Activated CD4-positive, alpha-beta T cell treated with anti-CD3 and anti-CD28 coated beads, Interleukin-2, amount 50 U/mL, for 1 hour (primary cell): ENCODE measurements at regions not wholly inside any gene's neighbourhood (a gene's known extent, or its start where the extent isn't known, plus 50 kb on each side); places are given as distances from the start of the nearest gene placed in this dataset.

Source experiments
- DNase-seq: peaks from one replicate; pipeline ENCODE4 v3.0.0-alpha.2; 2020

- no peak for DNase-seq
Observed at GRCh38 chr5:54671681-54672080, 154.1 kb downstream of the SNX18 start.

GRCh38 chr5:54671111-54671531 lies 153.6 kb downstream of the SNX18 start:
- no peak for DNase-seq

GRCh38 chr5:54670281-54670680 lies 152.7 kb downstream of the SNX18 start:
- no peak for DNase-seq

DNA sequence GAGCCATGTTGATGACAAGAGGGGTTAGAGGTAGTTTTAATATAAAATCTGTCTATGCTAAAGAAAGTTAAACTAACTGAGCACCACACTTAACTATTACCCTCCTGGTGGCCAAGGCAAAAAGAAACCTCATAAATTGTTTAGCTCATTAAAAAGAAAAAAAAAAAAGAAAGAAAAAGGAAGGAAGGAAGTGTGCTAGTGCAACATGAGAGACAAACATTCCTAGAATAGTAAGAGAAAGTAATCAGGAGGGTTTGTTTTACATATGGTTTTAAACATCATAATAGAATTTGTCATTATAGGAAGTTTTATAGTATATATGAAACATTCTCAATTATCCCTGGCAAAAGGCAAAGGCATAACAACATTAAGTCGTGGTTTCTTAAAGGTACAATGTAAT lies 152.3 kb downstream of the SNX18 start:
- no peak for DNase-seq

DNA sequence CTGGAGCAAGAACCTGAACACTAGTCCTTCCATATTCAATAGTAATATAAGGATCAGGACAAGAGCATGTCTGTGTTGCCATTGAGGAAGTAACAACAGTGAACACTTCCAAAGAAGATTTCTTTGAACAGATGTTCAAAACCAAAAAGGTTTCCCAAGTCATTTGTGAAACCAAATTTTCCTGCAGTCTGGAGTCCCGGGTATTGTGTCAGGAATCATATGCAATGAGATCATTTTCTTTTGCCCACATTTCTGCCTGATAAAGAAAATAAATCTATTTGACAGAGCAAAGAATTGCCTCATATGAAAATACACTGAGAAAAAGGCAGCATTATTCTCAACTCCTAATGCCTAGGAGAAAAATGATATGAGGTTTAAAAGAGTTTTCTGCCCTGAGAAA lies 151.7 kb downstream of the SNX18 start:
- no peak for DNase-seq

GRCh38 chr5:54668096-54668495 lies 150.5 kb downstream of the SNX18 start:
- no peak for DNase-seq

GRCh38 chr5:54667136-54667535 lies 149.6 kb downstream of the SNX18 start:
- DNase-seq = no peak

GRCh38 chr5:54663866-54664265 lies 146.3 kb downstream of the SNX18 start:
- DNase-seq = no peak

GRCh38 chr5:54661111-54661510 lies 143.6 kb downstream of the SNX18 start:
- no peak for DNase-seq

DNA sequence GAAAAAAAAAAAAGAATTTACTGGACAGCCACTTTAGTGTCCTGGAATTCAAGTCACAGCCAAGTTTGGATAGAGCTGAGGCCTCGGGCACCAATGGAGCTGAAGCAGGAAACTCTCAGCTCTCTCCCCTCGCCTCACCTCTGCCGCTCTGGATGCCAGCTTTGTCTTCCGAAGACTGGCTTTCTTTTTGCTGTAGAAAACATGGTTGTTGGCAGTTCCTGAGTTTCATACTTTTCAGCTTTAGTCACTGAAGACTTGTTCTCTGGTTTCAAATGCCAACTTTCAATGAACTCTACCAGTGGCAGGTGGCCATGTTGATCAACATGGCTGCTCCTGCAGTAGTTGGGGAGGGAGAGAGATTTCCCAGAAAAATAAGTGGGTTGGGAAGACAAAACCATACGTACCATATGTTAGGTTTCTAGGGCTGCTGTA lies 142.2 kb downstream of the SNX18 start:
- DNase-seq = no peak

GRCh38 chr5:54658010-54658409 lies 140.5 kb downstream of the SNX18 start:
- DNase-seq = no peak

DNA sequence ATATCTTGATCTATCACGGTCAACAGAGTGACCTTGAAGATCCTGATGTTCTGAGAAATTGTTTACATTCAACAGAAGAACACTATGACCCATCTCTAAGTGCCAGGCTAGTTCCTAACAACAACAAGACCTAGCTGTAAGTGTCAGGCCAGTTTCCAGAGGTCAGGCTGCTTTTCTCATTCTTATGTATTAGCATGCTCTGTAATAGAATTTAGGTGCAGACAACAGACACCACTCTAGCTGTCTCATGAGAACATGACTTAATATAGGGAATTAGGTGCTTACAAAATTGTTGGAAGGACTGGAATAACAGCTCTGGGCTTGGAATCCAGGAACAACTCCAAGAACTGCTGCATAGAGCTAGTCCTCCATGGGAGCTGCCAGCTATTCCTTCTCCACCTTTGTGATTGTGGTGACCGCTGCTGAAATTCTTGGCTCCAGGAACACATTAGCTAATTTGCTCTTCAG lies 138.7 kb downstream of the SNX18 start:
- DNase-seq = no peak

- no peak for DNase-seq
Observed at GRCh38 chr5:54655761-54656160, 138.2 kb downstream of the SNX18 start.

DNA sequence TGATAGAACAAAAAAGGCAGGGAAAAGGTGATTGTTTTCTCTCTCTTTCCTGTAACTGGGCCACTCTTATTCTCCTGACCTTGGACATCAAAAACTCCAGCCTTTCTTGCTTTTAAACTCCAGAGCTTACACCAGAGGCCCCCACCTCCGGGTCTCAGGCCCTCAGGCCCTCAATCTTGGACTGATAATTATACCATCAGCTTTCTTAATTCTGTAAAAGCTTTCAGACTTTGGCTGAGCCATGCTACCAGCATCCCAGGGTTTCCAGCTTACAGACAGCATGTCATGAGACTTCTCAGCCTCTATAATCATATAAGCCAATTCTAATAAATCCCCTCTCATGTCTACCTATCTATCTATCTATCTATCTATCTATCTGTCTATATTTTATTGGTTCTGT lies 137.7 kb downstream of the SNX18 start:
- no peak for DNase-seq

DNA sequence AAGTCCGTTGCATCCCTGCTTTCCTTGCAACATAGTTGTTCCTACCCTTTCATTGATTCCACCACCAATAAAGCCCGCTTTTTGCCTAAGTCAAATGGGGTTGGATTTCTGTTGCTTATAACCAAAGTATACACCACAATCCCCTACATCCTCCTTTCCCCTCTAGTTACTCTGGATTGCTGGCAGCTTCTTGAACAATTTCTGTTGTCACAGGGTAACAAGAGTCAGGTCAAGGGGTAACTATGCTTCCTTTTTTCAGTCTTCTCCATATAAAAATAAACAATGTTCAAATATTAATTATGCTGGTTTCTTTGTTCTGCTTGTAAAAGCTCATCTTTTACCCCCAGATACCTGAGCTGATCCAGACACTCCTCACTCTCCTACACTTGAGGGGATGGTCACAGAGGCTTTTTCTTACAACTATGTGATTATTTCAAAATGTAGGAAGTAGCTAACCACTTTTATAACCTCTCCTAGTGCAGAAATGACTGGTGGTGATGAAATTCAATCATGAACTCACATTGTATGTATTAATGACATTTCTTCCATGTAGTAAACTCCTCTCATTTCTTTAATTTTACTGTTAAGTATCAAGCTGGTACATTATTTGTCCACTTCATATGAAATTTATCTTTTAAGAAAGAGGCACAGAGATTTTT lies 136.5 kb downstream of the SNX18 start:
- DNase-seq = no peak

DNA sequence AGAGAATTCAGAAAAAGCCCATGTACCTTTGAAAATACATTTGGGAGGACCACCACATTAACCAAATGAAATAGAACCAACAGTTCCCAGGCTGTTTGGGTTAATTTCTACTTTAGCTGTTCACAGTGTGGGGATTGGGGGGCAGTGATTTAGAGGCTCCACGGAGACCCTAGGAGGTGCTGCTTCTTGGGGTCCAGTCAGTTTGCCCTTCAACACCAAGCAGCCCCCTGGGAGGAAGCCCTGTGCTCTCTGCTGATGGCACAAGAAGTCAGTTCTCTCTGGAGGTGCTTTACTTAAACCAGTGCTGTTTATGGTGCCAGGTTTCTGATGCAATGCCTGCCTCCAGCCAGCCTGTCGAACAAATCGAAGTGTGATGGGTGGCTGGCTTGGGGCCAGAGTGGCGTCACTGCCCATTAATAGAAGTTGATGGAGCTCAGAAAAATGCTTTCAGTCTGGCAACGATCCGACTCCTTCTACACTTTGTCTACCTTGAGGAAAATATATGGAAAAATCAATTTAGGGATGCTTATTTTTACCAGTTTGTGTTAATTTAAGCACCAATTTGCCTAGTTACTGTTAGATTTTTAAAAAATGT lies 134.0 kb downstream of the SNX18 start:
- DNase-seq = no peak

- DNase-seq = no peak
Observed at GRCh38 chr5:54649041-54649504, 131.5 kb downstream of the SNX18 start.

DNA sequence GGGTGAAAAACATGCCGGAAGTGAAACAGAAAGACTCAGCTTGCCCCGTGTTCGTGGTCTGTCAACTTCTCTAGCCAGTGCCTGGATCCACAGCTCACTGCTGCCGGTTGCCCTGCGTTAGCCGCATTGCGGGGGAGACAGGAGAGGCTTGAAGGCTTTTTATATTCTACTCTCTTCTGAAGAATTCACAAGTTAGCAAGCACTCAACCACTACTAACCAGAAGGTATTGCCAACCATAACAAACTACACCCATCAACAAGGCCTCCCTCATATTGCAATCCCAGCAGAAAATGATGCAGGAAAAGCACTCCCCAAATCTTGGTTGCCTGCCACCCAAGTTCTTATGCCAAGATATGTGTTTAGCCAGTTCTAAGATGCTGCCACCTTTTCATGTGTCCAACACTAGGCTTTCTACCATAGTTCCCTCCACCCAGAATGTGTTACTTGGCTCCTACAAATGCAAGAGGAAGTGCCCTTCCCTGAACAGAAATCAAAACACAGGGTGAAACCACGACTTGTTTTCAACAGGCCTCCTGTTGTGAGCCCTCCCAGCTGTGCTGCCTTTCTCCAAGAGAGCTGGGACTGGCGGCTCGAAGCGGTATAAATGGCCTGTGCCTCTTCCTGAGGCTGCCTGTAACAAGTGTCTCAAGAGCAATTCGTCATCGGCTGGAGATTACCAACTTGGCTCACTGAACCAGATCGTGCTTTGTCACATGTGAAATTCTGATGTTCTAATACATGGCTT lies 129.0 kb downstream of the SNX18 start:
- DNase-seq = peak; percentile 28

GRCh38 chr5:54645882-54646355 lies 128.4 kb downstream of the SNX18 start:
- no peak for DNase-seq

- no peak for DNase-seq
Observed at GRCh38 chr5:54644226-54644625, 126.7 kb downstream of the SNX18 start.

GRCh38 chr5:54643685-54644106 lies 126.1 kb downstream of the SNX18 start:
- DNase-seq = no peak

DNA sequence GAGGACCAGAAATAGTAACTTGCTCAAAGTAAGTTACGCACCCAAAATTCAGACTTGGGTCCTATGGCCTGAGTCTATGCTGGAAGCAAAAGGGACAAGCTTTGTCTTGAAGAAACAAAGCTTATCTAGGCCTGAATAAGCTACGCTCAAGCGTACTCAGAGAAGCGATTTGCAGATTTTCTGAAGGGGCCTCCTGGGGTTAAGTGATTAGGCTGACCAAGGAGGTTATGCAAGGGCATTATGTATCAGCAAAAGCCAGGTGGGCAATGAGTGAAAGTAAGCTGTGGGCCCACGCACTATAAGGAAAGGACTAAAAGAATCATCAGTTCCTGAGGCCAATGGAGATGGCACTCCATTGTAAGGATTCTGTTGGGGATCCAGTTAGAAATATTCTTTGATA lies 122.1 kb downstream of the SNX18 start:
- DNase-seq = no peak

DNA sequence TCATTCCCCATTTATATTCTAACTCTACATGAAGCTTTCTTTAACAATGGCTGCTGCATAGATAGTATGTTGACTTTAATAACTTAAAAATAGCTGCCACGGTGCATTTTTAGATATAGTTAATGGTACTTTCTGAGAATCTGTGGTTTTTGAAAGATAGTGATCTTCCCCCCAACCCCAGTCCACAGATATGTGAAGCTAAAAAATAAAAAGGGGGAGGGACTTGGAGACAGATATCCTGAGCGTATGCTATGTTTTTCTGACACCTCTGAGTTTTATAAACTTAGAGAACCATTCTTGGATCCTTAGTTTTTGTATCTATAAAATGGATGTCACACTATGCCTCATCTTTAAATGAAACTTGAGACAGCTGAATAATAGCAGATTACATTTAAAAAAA lies 120.5 kb downstream of the SNX18 start:
- no peak for DNase-seq

DNA sequence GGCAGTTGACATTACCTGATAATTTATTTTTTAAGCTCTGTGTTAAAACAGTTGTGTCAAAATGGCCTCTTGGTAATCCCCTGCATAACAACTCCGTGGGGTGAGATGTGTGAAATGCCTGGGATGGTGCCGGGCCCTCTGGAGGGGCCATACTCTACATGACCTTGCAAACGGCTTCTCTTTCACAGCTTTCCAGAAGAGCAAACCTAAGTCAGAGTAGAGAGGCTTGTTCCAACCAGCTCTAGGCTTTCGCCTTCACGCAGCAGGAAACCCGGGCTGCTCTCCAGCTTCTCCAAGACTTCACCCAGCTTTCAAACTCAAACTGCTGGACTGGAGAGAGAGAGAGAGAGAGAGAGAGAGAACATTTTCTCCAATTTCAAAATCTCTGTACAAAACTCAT lies 120.1 kb downstream of the SNX18 start:
- no peak for DNase-seq
